HL-60 (cell line): ENCODE measurements at regions not wholly inside any gene's neighbourhood (a gene's known extent, or its start where the extent isn't known, plus 50 kb on each side); places are given as distances from the start of the nearest gene placed in this dataset.

ENCODE experiments used
- DNase-seq, 2 experiments: peaks; one replicate each; pipeline ENCODE4 v3.0.0-alpha.2; 2010 to 2020; ENCODE audit warnings: low read depth in 1 of 2, low spot score in 1 of 2
- H3K27ac ChIP-seq: fragments of 250-450 bp; sonication (Bioruptor Pico); replicated peaks from 2 replicates; pipeline ENCODE4 v1.5.1; 2020; ENCODE audit warnings: mild to moderate bottlenecking, moderate library complexity
- H3K27me3 ChIP-seq: fragments of 250-450 bp; sonication (Bioruptor Pico); 2 replicates; pipeline ENCODE4 v1.5.1; 2021; ENCODE audit warnings: mild to moderate bottlenecking, moderate library complexity; ENCODE audit not compliant: insufficient read depth, poor library complexity, severe bottlenecking
- H3K4me3 ChIP-seq: replicated peaks from 2 replicates; pipeline ENCODE4 v1.5.1; 2011; ENCODE audit warnings: mild to moderate bottlenecking, control low read depth, low read length; ENCODE audit not compliant: insufficient read depth
- GABPA ChIP-seq: IDR thresholded peaks from 2 replicates; pipeline ENCODE4 v1.6.1; 2012; ENCODE audit warnings: low read depth
- POLR2AphosphoS5 ChIP-seq: IDR thresholded peaks from 2 replicates; pipeline ENCODE4 v1.6.1; 2012; ENCODE audit warnings: low read depth
- SPI1 ChIP-seq: IDR thresholded peaks from 2 replicates; pipeline ENCODE4 v1.6.1; 2012; ENCODE audit warnings: low read depth, mild to moderate bottlenecking, borderline replicate concordance
- TF ChIP-seq, protein P1 (sequence below): IDR thresholded peaks from one replicate; pipeline ENCODE4 v1.5.1; 2011; ENCODE audit warnings: low read length, control low read depth, inconsistent platforms; ENCODE audit not compliant: insufficient read depth
- TF ChIP-seq, protein P2 (sequence below): IDR thresholded peaks from 2 replicates; pipeline ENCODE4 v1.6.1; 2012; ENCODE audit warnings: low read depth; ENCODE audit not compliant: insufficient replicate concordance

DNA sequence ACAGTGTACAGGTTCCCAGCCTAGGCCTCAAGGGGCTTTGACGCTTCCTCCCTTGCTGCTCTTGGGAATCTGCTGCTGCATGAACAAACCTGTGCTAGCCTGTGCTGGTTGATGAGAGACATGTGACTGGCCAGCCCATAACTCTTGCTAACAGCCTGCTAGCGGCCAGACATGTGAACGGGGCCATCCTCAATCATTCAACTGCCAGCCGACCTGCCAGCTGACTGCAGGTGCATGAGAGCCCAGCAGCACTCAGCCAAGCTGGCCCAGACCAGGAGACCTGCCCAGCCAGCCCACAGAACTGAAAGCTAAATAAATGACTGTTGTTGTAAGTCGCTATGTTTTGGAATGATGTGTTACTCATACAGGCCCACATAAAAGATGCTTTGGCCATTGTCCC is 82.4 kb upstream of the DLG1 start:
- Histone ChIP-seq H3K27me3 (no peaks in the 10 kb centered on the region), H3K4me3 (no peak overlapping the region), H3K27ac (no peak overlapping the region)
- no peak for DNase-seq
- TF ChIP-seq SPI1 (no peak), POLR2AphosphoS5 (no peak), GABPA (no peak)
- TF ChIP-seq, protein P1, sequence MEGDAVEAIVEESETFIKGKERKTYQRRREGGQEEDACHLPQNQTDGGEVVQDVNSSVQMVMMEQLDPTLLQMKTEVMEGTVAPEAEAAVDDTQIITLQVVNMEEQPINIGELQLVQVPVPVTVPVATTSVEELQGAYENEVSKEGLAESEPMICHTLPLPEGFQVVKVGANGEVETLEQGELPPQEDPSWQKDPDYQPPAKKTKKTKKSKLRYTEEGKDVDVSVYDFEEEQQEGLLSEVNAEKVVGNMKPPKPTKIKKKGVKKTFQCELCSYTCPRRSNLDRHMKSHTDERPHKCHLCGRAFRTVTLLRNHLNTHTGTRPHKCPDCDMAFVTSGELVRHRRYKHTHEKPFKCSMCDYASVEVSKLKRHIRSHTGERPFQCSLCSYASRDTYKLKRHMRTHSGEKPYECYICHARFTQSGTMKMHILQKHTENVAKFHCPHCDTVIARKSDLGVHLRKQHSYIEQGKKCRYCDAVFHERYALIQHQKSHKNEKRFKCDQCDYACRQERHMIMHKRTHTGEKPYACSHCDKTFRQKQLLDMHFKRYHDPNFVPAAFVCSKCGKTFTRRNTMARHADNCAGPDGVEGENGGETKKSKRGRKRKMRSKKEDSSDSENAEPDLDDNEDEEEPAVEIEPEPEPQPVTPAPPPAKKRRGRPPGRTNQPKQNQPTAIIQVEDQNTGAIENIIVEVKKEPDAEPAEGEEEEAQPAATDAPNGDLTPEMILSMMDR, result no peak
- TF ChIP-seq, protein P2, sequence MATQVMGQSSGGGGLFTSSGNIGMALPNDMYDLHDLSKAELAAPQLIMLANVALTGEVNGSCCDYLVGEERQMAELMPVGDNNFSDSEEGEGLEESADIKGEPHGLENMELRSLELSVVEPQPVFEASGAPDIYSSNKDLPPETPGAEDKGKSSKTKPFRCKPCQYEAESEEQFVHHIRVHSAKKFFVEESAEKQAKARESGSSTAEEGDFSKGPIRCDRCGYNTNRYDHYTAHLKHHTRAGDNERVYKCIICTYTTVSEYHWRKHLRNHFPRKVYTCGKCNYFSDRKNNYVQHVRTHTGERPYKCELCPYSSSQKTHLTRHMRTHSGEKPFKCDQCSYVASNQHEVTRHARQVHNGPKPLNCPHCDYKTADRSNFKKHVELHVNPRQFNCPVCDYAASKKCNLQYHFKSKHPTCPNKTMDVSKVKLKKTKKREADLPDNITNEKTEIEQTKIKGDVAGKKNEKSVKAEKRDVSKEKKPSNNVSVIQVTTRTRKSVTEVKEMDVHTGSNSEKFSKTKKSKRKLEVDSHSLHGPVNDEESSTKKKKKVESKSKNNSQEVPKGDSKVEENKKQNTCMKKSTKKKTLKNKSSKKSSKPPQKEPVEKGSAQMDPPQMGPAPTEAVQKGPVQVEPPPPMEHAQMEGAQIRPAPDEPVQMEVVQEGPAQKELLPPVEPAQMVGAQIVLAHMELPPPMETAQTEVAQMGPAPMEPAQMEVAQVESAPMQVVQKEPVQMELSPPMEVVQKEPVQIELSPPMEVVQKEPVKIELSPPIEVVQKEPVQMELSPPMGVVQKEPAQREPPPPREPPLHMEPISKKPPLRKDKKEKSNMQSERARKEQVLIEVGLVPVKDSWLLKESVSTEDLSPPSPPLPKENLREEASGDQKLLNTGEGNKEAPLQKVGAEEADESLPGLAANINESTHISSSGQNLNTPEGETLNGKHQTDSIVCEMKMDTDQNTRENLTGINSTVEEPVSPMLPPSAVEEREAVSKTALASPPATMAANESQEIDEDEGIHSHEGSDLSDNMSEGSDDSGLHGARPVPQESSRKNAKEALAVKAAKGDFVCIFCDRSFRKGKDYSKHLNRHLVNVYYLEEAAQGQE, result no peak

DNA sequence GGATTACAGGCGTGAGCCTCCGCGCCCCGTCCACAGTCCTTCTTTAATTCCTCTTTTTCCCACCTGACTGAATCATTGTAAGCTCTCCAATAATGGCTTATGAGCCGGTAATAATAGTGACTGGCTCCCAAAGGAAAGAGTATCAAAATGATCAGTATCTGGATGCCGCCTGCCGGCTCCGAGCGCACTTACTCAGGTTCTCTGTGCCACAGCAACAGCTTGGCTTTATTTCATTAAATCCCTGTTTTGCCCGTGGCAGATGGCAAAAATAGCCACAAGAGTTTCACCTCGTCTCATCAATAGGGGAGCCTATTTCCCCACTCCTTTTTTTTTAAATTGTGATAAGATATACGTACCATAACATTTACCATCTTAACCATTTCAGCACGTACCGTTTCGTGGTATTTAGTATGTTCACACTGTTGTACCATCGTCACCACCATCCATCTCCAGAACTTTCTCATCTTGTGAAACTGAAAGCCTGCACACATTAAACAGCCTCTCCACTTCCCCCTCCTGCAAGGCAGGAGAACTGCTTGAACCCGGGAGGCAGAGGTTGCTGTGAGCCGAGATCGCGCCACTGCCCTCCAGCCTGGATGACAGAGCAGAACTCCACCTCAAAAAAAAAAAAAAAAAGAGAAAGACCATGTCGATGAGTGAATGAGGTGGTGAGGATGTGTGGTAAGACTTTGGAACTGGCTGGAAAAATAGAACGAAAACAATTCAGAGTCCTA is 80.7 kb upstream of the DLG1 start:
- no peak for TF ChIP-seq POLR2AphosphoS5
- no peak for TF ChIP-seq SPI1
- TF ChIP-seq, protein P2, result no peak
- TF ChIP-seq, protein P1, result no peak
- TF ChIP-seq GABPA, result no peak
- no peak for DNase-seq
- Histone ChIP-seq H3K4me3 (no peak overlapping the region), H3K27ac (no peak overlapping the region), H3K27me3 (no peaks in the 10 kb centered on the region)

DNA sequence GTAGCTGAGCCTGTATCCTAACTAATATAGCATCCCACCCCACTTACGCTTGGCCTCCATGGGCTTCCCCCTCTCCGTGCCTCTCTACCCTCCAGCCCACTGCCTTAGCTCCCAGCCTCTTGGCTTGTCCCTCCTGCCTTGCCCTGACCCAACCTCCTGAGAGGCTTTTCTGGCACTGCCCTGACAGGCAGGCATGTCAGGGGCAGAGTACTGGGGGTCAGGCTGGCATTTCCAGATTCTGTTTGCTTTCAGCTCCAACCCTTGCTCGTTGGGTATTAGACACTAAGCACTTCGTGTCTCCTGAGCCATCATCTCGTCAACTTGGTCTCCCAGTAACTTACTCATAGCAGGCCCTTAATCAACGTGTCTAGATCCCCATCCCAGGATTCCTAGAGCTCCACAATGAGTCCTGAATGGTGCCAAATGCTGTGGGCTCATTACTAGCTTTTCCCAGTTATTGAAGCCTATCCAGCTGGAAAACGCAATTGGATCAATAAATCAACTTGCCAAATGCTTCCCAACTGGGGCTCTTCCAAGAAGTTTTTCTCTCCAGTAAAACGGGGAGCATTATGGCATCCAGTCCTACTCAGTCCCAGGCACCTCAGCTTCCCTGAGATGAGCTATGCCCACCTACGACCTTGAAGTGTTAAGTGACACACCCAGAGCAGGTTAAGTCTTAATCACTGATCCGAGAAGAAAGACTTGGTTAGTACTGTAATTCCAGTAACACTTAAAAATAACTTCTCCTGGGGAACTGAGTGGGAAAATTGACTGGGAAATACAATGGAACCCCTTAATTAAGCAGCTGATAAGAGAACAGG is 78.5 kb upstream of the DLG1 start:
- no peak for TF ChIP-seq SPI1
- TF ChIP-seq, protein P2, result no peak
- no peak for TF ChIP-seq GABPA
- TF ChIP-seq, protein P1, result no peak
- TF ChIP-seq POLR2AphosphoS5, result no peak
- Histone ChIP-seq H3K4me3 (no peak overlapping the region), H3K27ac (no peak overlapping the region), H3K27me3 (no peaks in the 10 kb centered on the region)
- no peak for DNase-seq
